ENCODE measurements at regions not wholly inside any gene's neighbourhood (a gene's known extent, or its start where the extent isn't known, plus 50 kb on each side); places are given as distances from the start of the nearest gene placed in this dataset.

DNA sequence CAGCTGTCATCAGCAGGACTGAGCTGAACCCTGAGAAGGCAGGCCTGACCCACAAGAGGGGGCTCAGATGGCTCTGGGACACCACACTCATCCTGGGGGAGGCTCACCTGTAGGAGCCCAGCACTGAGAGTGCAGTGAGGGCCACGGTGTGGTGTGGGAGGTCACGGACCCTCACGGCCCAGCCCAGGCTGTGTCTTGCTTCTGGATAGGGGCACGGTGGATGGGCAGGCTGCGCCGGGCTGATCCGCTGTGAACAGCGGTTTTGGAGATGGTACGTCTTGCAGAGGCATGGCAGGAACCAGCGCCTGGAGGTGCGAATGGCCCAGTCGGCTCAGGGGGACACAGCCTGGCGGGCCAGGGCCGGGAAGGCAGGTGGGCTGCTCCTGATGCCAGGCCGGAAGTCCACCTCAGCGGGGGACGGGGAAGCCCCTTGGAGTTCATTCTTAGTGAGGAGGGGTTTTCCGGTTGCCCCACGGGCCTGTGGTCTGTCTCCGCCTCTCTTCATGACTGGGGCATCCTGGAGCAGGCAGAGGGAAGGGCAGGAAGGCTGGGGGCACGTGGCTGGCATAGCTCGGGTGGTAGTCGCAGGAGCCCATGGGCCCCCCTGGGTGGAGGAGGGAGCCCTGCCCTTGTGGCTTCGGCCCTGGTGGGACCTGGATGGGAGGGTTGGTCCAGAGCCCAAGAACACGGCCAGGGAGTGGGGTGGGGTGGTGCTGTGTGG lies 112.5 kb downstream of the UNCX start:
- TF ChIP-seq, protein P1, sequence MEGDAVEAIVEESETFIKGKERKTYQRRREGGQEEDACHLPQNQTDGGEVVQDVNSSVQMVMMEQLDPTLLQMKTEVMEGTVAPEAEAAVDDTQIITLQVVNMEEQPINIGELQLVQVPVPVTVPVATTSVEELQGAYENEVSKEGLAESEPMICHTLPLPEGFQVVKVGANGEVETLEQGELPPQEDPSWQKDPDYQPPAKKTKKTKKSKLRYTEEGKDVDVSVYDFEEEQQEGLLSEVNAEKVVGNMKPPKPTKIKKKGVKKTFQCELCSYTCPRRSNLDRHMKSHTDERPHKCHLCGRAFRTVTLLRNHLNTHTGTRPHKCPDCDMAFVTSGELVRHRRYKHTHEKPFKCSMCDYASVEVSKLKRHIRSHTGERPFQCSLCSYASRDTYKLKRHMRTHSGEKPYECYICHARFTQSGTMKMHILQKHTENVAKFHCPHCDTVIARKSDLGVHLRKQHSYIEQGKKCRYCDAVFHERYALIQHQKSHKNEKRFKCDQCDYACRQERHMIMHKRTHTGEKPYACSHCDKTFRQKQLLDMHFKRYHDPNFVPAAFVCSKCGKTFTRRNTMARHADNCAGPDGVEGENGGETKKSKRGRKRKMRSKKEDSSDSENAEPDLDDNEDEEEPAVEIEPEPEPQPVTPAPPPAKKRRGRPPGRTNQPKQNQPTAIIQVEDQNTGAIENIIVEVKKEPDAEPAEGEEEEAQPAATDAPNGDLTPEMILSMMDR (conservative IDR thresholded peaks at IDR 0.05; ENCODE audit: low read length): no peak
- no peak overlapping the region for H3K4me3 ChIP-seq (ENCODE audit: low read length)
- DNase-seq (ENCODE audit: low read depth): no peak

DNA sequence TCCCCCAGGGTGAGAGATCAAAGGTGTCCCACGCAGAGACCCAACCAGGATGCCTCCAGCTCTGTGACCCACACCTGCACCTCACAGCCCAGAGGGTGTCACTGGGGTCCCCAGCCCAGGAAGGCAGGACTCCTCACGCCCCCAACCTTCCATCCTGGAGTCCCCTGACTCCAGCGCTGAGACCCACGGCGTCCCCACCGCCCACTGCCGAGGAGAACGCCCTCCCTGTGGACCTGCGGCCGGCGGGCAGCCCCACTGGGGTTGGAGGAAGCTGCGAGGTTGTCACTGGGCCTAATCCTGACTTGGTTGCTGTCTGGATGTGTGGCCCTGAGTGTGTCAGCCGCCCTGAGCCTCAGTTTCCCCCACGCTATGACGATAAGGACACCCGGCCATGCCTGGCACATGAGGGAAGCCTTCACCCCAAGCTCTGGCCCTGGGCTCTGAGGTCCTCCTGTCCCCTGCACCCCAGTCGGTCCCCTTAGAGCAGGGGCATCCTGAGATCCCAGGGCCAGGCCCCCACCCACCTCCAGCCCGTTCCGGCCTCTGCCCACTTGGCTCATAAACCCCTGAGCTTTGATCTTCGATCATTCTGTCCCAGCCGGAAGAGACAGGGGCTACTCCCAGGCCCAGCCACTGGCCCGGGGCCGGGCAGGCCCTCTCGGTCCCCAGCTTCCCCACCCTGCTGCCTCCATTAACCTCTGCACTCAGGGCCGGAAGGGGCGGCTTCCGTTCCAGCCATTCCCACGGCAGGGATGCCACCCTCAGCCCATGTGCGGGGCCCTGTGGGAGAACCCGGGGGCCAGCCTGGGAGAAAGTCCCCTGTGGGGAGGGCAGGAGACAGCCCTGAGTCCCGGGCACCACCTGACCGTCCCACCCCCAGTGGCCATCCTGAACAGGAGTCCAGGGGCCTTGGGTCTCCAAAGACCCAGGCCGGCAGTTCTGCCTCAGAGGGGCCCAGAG lies 113.2 kb downstream of the MICALL2 start:
- no peak overlapping the region for H3K4me3 ChIP-seq (ENCODE audit: low read length)
- DNase-seq (ENCODE audit: low read depth): no peak
- TF ChIP-seq, protein P1 (conservative IDR thresholded peaks at IDR 0.05; ENCODE audit: low read length): no peak

DNA sequence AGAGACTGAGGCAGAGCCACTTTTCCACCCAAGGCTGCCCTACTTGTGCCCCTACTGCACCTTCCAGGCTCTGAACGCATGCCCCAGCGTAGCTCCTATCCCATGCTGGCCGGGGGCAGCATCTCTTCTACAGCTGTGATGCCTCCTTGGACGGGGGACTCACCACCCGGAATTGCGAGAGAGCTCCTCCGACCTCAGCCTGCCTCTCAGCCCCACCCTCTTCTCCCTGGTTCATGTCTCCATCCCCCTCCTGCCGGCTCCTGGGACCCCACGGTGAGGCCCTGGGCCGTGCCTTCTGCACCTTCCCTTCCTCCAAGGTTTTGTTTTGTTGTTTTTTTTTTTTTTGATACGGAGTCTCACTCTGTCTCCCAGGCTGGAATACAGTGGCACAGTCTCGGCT lies 112.4 kb downstream of the MICALL2 start:
- TF ChIP-seq, protein P1 (conservative IDR thresholded peaks at IDR 0.05; ENCODE audit: low read length): no peak
- DNase-seq (ENCODE audit: low read depth): no peak

DNA sequence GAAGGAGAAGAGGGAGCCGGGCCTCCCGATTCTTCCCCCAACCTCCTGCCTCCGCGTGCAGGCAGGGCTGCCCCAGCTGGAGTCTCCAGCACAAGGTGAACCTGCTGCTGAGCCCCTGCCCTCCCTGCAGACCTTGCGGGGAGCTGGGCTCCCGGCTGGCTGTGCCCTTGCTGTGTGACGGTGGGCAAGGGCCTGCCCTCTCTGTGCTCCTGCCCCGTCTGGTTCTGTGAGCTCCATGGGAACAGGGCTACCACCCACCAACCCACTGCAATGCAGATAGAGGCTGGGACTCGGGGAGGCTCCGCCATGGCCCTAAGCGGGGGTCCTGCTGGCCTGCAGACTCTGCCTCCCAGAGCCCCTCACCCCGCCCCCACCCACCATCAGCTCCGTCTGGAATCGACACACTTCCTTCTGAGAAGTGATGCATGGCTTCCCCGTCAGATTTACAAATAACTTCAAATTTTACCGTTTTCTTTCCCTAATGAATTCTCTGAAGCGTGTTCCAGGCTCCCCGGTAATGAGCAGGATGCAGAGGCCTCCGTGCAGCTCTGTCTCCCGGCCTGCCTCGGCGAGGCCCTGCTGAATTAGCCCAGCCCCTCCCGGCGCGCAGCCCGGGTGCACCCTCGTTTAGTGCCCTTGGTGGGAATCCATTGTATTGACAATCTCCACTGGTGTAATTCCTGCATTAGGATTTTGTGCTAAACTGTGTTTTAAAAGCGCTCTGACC lies 111.0 kb downstream of the MICALL2 start:
- DNase-seq (ENCODE audit: low read depth): no peak
- TF ChIP-seq, protein P1 (conservative IDR thresholded peaks at IDR 0.05; ENCODE audit: low read length): no peak

More for the DNA sequence above, 112.4 kb downstream of the MICALL2 start:
- no peak overlapping the region for H3K4me3 ChIP-seq (ENCODE audit: low read length)

DNA sequence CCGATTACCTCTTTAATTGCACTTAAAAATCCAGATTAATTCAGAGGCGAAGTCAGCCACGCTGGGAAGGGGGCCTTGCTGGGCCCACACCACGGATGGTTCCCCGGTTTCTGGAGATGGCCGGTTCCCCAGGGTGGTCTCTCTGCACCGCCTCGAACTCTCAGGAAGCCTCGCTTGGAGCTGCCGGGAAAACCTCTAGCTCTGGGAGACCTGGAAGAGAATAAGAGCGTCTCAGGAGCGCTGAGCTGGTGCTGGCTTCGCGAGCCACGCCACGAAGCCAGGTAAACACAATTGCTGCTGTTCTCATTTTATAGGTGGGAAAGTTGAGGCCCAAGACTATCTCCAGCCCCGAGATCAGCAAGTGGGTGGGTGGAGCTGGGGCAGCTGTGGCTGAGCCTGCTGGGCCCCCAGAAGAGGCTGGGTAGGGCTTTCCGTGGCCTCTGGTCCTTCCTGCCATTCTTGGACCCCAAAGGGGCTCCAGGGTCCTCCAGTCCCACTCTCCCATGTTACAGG lies 110.4 kb downstream of the MICALL2 start:
- DNase-seq (ENCODE audit: low read depth): no peak
- no peak overlapping the region for H3K4me3 ChIP-seq (ENCODE audit: low read length)
- TF ChIP-seq, protein P1 (conservative IDR thresholded peaks at IDR 0.05; ENCODE audit: low read length): no peak

More for the DNA sequence above, 111.0 kb downstream of the MICALL2 start:
- no peak overlapping the region for H3K4me3 ChIP-seq (ENCODE audit: low read length)

DNA sequence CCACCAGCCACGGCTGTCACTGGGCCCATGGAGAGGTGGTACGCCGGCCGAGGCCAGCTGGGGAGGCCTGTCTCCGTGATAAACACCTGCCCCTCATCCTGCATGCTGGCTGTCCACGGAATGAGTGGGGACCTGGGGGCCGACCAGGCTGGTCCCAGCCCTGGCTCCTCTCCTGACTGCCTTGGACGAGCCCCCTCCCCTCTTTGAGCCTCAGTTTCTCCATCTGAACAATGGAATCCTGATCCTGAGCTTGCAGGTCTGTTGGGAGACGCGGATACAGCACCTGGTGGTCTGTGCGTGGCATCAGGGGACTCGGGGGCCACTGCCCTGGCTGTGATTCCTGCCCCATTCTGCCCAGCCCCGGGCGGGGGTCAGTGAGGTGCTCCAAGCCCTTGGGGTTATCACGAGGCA lies 109.9 kb downstream of the MICALL2 start:
- DNase-seq (ENCODE audit: low read depth): no peak
- TF ChIP-seq, protein P1 (conservative IDR thresholded peaks at IDR 0.05; ENCODE audit: low read length): no peak
- H3K4me3 ChIP-seq (ENCODE audit: low read length): no peak overlapping the region

All from AG10803 (cell line).